BE2C (cell line): ENCODE measurements at regions not wholly inside any gene's neighbourhood (a gene's known extent, or its start where the extent isn't known, plus 50 kb on each side); places are given as distances from the start of the nearest gene placed in this dataset.
"Not testable (repeated sequence)": the region's sequence is repeated elsewhere in the genome, so short reads cannot be mapped to it uniquely, and the experiment has no call there.

Source experiments
- DNase-seq: peaks from one replicate; pipeline ENCODE4 v3.0.0-alpha.2; 2020
- H3K27me3 ChIP-seq: fragments of 250-450 bp; sonication (Bioruptor Pico); 2 replicates; pipeline ENCODE4 v1.5.1; 2020; ENCODE audit warnings: mild to moderate bottlenecking
- H3K36me3 ChIP-seq: fragments of 250-450 bp; sonication (Bioruptor Pico); 2 replicates; pipeline ENCODE4 v1.5.1; 2020; ENCODE audit warnings: mild to moderate bottlenecking
- H3K4me1 ChIP-seq: fragments of 250-450 bp; sonication (Bioruptor Pico); 2 replicates; pipeline ENCODE4 v1.5.1; 2020
- H3K4me3 ChIP-seq: 2 replicates; pipeline ENCODE4 v1.5.1; 2011; ENCODE audit warnings: low read depth, low read length
- H3K9me3 ChIP-seq: fragments of 250-450 bp; sonication (Bioruptor Pico); 2 replicates; pipeline ENCODE4 v1.5.1; 2020
- CTCF ChIP-seq: IDR thresholded peaks from 2 replicates; pipeline ENCODE4 v1.5.1; 2012; ENCODE audit warnings: mild to moderate bottlenecking, low read depth, low read length

GRCh38 chr13:70518081-70518480, 409.8 kb upstream of the KLHL1 start:
- Histone ChIP-seq H3K27me3 (no peaks in the 10 kb centered on the region), H3K4me1 (peaks cover 1% of the 10 kb centered on the region; the same call in 1 of the 2 replicates), H3K9me3 (no peaks in the 10 kb centered on the region), H3K36me3 (no peaks in the 10 kb centered on the region), H3K4me3 (no peak overlapping the region)
- TF ChIP-seq CTCF = no peak
- DNase-seq = no peak

- Histone ChIP-seq H3K4me1 (no peaks in the 10 kb centered on the region), H3K36me3 (no peaks in the 10 kb centered on the region), H3K27me3 (no peaks in the 10 kb centered on the region), H3K9me3 (no peaks in the 10 kb centered on the region), H3K4me3 (no peak overlapping the region)
- DNase-seq = no peak
- no peak for TF ChIP-seq CTCF
Observed at GRCh38 chr13:70516226-70516625, 408.0 kb upstream of the KLHL1 start.

- not testable (repeated sequence) for H3K4me3 ChIP-seq, H3K9me3 ChIP-seq, H3K27me3 ChIP-seq, H3K4me1 ChIP-seq, H3K36me3 ChIP-seq, DNase-seq
Observed at GRCh38 chr13:70511861-70512417, 403.7 kb upstream of the KLHL1 start.

GRCh38 chr13:70505809-70506208, 397.6 kb upstream of the KLHL1 start:
- no peak overlapping the region for H3K4me3 ChIP-seq
- no peak for DNase-seq
- no peaks in the 10 kb centered on the region for H3K9me3 ChIP-seq
- peaks cover 5% of the 10 kb centered on the region for H3K4me1 ChIP-seq
- TF ChIP-seq CTCF = no peak
- no peaks in the 10 kb centered on the region for H3K36me3 ChIP-seq
- H3K27me3 ChIP-seq = no peaks in the 10 kb centered on the region

GRCh38 chr13:70502944-70503343, 394.7 kb upstream of the KLHL1 start:
- TF ChIP-seq CTCF = no peak
- no peaks in the 10 kb centered on the region for H3K36me3 ChIP-seq
- H3K9me3 ChIP-seq = no peaks in the 10 kb centered on the region
- H3K27me3 ChIP-seq = no peaks in the 10 kb centered on the region
- DNase-seq = no peak
- peaks cover 5% of the 10 kb centered on the region for H3K4me1 ChIP-seq
- H3K4me3 ChIP-seq = no peak overlapping the region

- DNase-seq = no peak
- no peak for TF ChIP-seq CTCF
- no peaks in the 10 kb centered on the region for H3K36me3 ChIP-seq
- H3K4me1 ChIP-seq = no peaks in the 10 kb centered on the region
- H3K27me3 ChIP-seq = no peaks in the 10 kb centered on the region
- H3K4me3 ChIP-seq = no peak overlapping the region
- H3K9me3 ChIP-seq = peaks cover 5% of the 10 kb centered on the region; the same call in 1 of the 2 replicates
Observed at GRCh38 chr13:70490320-70490935, 382.2 kb upstream of the KLHL1 start.
